B cell (primary cell): ENCODE measurements at regions not wholly inside any gene's neighbourhood (a gene's known extent, or its start where the extent isn't known, plus 50 kb on each side); places are given as distances from the start of the nearest gene placed in this dataset.

Experiments used
- ATAC-seq: fragments of 200-7000 bp; cut with Tn5 transposase; one replicate; pipeline ENCODE4 v1.10.0; 2021; ENCODE audit warnings: low read depth, mild to moderate bottlenecking, moderate number of reproducible peaks, moderate library complexity
- CTCF ChIA-PET: fragments of 350-600 bp; sonication (Branson Sonifier 250); formaldehyde crosslinking; loops from one replicate; lab custom pipeline; 2021; ENCODE audit warnings: antibody characterized with exemption, inconsistent platforms; lab: Charles Lee
- POLR2A ChIA-PET: fragments of 350-600 bp; sonication (Branson Sonifier 250); formaldehyde crosslinking; loops from one replicate; lab custom pipeline; 2021; ENCODE audit warnings: antibody characterized with exemption; lab: Charles Lee
- DNase-seq: peaks from one replicate; pipeline ENCODE4 v3.0.0; 2013
- H2AFZ ChIP-seq: 2 replicates; pipeline ENCODE4 v1.6.1; 2012; ENCODE audit warnings: mild to moderate bottlenecking, low read depth, low read length; ENCODE audit not compliant: insufficient read depth, poor library complexity, severe bottlenecking
- H3K27ac ChIP-seq, 2 donors: 1 replicate in 1 of 2; 2 replicates in 1 of 2; pipeline ENCODE4 v1.5.1; 2012 to 2013; ENCODE audit warnings: low read length in 2 of 2, mild to moderate bottlenecking in 2 of 2, moderate library complexity in 1 of 2
- H3K27me3 ChIP-seq, 4 experiments: fragments of 200-600 bp in 1 of 4; sonication (generic) in 1 of 4; replicated peaks in 1 of 4; 1 replicate in 2 of 4; 2 replicates in 2 of 4; pipeline versions ENCODE4 v1.6.1 to v1.7.0; 2013 to 2016; ENCODE audit warnings: low read length in 3 of 4, mild to moderate bottlenecking in 2 of 4, mixed read lengths in 1 of 4, moderate library complexity in 1 of 4; ENCODE audit not compliant: insufficient read depth in 4 of 4, control insufficient read depth in 3 of 4; ENCODE audit errors: control extremely low read depth in 1 of 4
- H3K36me3 ChIP-seq, 2 experiments: replicated peaks in 1 of 2; 1 replicate in 1 of 2; 2 replicates in 1 of 2; pipeline versions ENCODE4 v1.6.1 to v1.7.1; 2013; ENCODE audit warnings: low read length in 1 of 2; ENCODE audit not compliant: insufficient read depth in 2 of 2, control insufficient read depth in 1 of 2; ENCODE audit errors: control extremely low read depth in 1 of 2, extremely low read depth in 1 of 2
- H3K4me1 ChIP-seq, 2 donors: fragments of 200-600 bp in 1 of 2; sonication (generic) in 1 of 2; 1 replicate in 1 of 2; 2 replicates in 1 of 2; pipeline versions ENCODE4 v1.5.1 to v1.6.1; 2013 to 2017; ENCODE audit warnings: low read length in 2 of 2; ENCODE audit not compliant: control insufficient read depth in 2 of 2, insufficient read depth in 2 of 2
- H3K4me2 ChIP-seq: replicated peaks from 2 replicates; pipeline ENCODE3; 2012; ENCODE audit warnings: mild to moderate bottlenecking, low read depth, low read length; ENCODE audit not compliant: poor library complexity, severe bottlenecking
- H3K4me3 ChIP-seq, 5 experiments: fragments of 200-600 bp in 1 of 5; sonication (generic) in 1 of 5; 1 replicate in 3 of 5; 2 replicates in 2 of 5; pipeline versions ENCODE4 v1.5.1 to v1.7.0; 2011 to 2016; ENCODE audit warnings: low read length in 4 of 5, mild to moderate bottlenecking in 4 of 5, low read depth in 2 of 5, control low read depth in 1 of 5, moderate library complexity in 1 of 5; ENCODE audit not compliant: insufficient read depth in 1 of 5; ENCODE audit errors: control extremely low read depth in 1 of 5, extremely low read depth in 1 of 5
- H3K79me2 ChIP-seq: fragments of 200-600 bp; sonication (generic); one replicate; pipeline ENCODE4 v1.6.0; 2016; ENCODE audit warnings: low read length; ENCODE audit not compliant: control insufficient read depth, insufficient read depth
- H3K9ac ChIP-seq: fragments of 200-600 bp; sonication (generic); 2 replicates; pipeline ENCODE4 v1.6.1; 2017; ENCODE audit warnings: mild to moderate bottlenecking, low read length, moderate library complexity
- H3K9me3 ChIP-seq, 3 donors: one replicate each; pipeline versions ENCODE4 v1.6.1 to v1.7.1; 2013; ENCODE audit warnings: low read length in 2 of 3; ENCODE audit not compliant: control insufficient read depth in 2 of 3, insufficient read depth in 1 of 3; ENCODE audit errors: control extremely low read depth in 1 of 3
- H4K20me1 ChIP-seq: 2 replicates; pipeline ENCODE4 v1.6.0; 2012; ENCODE audit warnings: mild to moderate bottlenecking, low read length; ENCODE audit not compliant: insufficient read depth, control insufficient read depth, poor library complexity, severe bottlenecking
- H3K27ac Mint-ChIP-seq: one replicate; pipeline ENCODE4 v1.8.0; 2021; ENCODE audit warnings: mixed read lengths
- H3K27me3 Mint-ChIP-seq: one replicate; pipeline ENCODE4 v1.8.0; 2021; ENCODE audit warnings: mixed read lengths
- H3K4me1 Mint-ChIP-seq: one replicate; pipeline ENCODE4 v1.8.0; 2021; ENCODE audit warnings: mixed read lengths
- H3K4me3 Mint-ChIP-seq: one replicate; pipeline ENCODE4 v1.8.0; 2021; ENCODE audit warnings: mixed read lengths
- H3K9me3 Mint-ChIP-seq: one replicate; pipeline ENCODE4 v1.8.0; 2022; ENCODE audit warnings: mixed read lengths; ENCODE audit not compliant: insufficient read depth
- CTCF ChIP-seq: fragments of 200-600 bp; IDR thresholded peaks from one replicate; pipeline ENCODE4 v1.8.0; 2022; ENCODE audit warnings: antibody characterized with exemption, mild to moderate bottlenecking
- EZH2 ChIP-seq: IDR thresholded peaks from 2 replicates; pipeline ENCODE4 v1.6.1; 2012; ENCODE audit warnings: borderline replicate concordance, low read depth, mild to moderate bottlenecking, moderate library complexity, low read length; ENCODE audit not compliant: insufficient read depth, poor library complexity, severe bottlenecking
- WGBS: methylation state at CpG from one replicate; pipeline ENCODE4 v1.1.5; 2013; ENCODE audit warnings: missing lambda C conversion rate; ENCODE audit not compliant: insufficient coverage; 5-methylcytosine and 5-hydroxymethylcytosine counted together
- intact Hi-C: fragments of 100-400 bp; cut with micrococcal nuclease; formaldehyde crosslinking; loops from one replicate; pipeline ENCODE4 v1.10.0; 2022

GRCh38 chr16:61131447-61131846 lies 904.8 kb downstream of the CDH8 start:
- no peak for ATAC-seq
- Histone ChIP-seq H3K27me3 (no peaks in the 10 kb centered on the region), H2AFZ (no peak overlapping the region), H3K9me3 (peaks cover 0 to 6% (median 1%) of the 10 kb centered on the region in 3 donors), H3K27ac (no peak overlapping the region), H3K4me2 (no peak overlapping the region), H3K4me3 (no peak overlapping the region), H3K4me1 (no peaks in the 10 kb centered on the region), H3K9ac (no peak overlapping the region), H4K20me1 (no peaks in the 10 kb centered on the region), H3K79me2 (no peaks in the 10 kb centered on the region), H3K36me3 (no peaks in the 10 kb centered on the region)
- no peaks in the 10 kb centered on the region for H3K4me1 Mint-ChIP-seq
- peaks cover 4% of the 10 kb centered on the region for H3K9me3 Mint-ChIP-seq
- H3K27me3 Mint-ChIP-seq = no peaks in the 10 kb centered on the region
- ChIA-PET POLR2A (no interaction called here), CTCF (no interaction called here)
- no peak overlapping the region for H3K27ac Mint-ChIP-seq
- TF ChIP-seq EZH2 (no peak), CTCF (no peak)
- no peak for DNase-seq
- intact Hi-C loops = no loop called here
- H3K4me3 Mint-ChIP-seq = no peak overlapping the region

- no peak for TF ChIP-seq CTCF
- TF ChIP-seq EZH2 = no peak
- ChIA-PET CTCF (no interaction called here), POLR2A (no interaction called here)
- Histone ChIP-seq H3K79me2 (no peaks in the 10 kb centered on the region), H3K4me1 (no peaks in the 10 kb centered on the region), H3K27ac (no peak overlapping the region), H3K4me3 (no peak overlapping the region), H4K20me1 (no peaks in the 10 kb centered on the region), H3K36me3 (no peaks in the 10 kb centered on the region), H3K27me3 (no peaks in the 10 kb centered on the region), H3K4me2 (no peak overlapping the region), H2AFZ (no peak overlapping the region), H3K9ac (no peak overlapping the region), H3K9me3 (peaks cover 0 to 6% (median 1%) of the 10 kb centered on the region in 3 donors)
- Mint-ChIP-seq H3K27me3 (no peaks in the 10 kb centered on the region), H3K4me3 (no peak overlapping the region), H3K9me3 (peaks cover 4% of the 10 kb centered on the region), H3K4me1 (no peaks in the 10 kb centered on the region), H3K27ac (no peak overlapping the region)
- intact Hi-C loops = no loop called here
- DNase-seq = no peak
- WGBS = 98% methylated on average over 40 of the region's 54 CpGs
- no peak for ATAC-seq
Observed at GRCh38 chr16:61128545-61129323, 907.5 kb downstream of the CDH8 start.
